ENCODE measurements at regions not wholly inside any gene's neighbourhood (a gene's known extent, or its start where the extent isn't known, plus 50 kb on each side); places are given as distances from the start of the nearest gene placed in this dataset.

DNA sequence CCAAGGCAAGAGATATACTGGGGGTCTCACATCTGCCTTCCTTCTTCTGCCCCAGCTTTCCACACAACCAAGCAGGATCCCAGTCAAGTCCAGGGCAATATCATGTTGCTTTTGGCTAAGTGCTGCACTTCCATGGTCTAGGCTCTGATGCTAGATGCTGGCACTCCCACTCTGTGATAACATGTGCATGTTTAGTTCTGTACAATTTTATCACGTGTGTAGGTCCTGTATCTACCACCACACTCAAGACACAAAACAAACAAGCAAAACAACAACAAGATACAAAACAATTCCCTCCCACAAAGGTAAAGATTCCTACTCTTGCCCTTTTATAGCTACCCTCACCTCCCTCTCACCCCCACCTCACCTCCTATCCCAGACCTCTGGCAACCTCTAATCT, 105.6 kb upstream of the HABP2 start:
- 42 to 45% methylated on average over 1 of the region's 1 CpG for WGBS, 2 donors
- peak in 1 of 4 donors; percentile 18 for ATAC-seq
- no peak overlapping the region for H3K4me3 ChIP-seq
- intact Hi-C loops (cut with DNase I) = no loop called here
- TF ChIP-seq, protein P1, sequence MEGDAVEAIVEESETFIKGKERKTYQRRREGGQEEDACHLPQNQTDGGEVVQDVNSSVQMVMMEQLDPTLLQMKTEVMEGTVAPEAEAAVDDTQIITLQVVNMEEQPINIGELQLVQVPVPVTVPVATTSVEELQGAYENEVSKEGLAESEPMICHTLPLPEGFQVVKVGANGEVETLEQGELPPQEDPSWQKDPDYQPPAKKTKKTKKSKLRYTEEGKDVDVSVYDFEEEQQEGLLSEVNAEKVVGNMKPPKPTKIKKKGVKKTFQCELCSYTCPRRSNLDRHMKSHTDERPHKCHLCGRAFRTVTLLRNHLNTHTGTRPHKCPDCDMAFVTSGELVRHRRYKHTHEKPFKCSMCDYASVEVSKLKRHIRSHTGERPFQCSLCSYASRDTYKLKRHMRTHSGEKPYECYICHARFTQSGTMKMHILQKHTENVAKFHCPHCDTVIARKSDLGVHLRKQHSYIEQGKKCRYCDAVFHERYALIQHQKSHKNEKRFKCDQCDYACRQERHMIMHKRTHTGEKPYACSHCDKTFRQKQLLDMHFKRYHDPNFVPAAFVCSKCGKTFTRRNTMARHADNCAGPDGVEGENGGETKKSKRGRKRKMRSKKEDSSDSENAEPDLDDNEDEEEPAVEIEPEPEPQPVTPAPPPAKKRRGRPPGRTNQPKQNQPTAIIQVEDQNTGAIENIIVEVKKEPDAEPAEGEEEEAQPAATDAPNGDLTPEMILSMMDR (IDR thresholded peaks at IDR 0.05) = no peak
- H3K9me3 ChIP-seq = no peaks in the 10 kb centered on the region
- no peak for FAIRE-seq
- DNase-seq = no peak
- no peaks in the 10 kb centered on the region for H3K27me3 ChIP-seq
- H3K36me3 ChIP-seq = no peaks in the 10 kb centered on the region
- no peak overlapping the region for H3K27ac ChIP-seq
- H3K4me1 ChIP-seq = peaks cover 0 to 13% (median 0%) of the 10 kb centered on the region in 3 donors

DNA sequence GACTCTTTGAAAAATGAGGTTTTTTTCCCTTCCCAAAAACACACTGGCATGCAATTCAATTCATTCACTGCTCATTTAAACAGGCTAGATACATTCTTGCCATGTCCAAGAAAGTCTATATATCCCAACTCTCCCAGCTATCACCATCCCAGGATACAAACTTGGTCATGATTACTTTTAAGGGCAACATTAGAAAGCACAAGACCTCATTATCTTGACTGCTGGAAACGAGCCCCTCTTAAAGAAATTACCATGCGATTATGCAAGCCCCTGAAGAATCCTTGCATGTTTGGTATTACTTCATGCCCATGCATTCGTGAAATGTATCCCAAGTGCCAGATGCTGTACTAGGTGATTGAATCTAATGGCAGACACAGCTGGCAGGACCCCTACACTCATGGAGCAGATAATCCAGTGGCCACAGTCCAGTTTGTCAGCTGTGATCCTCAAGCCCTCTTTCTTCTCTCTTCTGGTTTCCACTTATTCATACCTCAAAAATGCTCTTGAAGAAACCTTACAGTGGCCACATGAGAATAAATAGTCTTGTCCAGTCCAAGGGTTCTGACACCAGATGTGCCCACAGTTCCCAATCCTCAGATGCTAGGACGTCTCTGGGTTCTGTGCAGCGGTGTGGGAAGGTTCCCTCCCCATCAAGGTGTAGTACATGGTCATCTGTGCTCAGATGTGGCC, 103.7 kb upstream of the HABP2 start:
- TF ChIP-seq, protein P1 (IDR thresholded peaks at IDR 0.05) = no peak
- FAIRE-seq (no peak), ATAC-seq (no peak), DNase-seq (peak in 1 of 6 donors; percentile 3)
- Histone ChIP-seq H3K9me3 (no peaks in the 10 kb centered on the region), H3K4me1 (peaks cover 0 to 8% (median 0%) of the 10 kb centered on the region in 3 donors), H3K4me3 (no peak overlapping the region), H3K27me3 (no peaks in the 10 kb centered on the region), H3K27ac (no peak overlapping the region), H3K36me3 (no peaks in the 10 kb centered on the region)
- intact Hi-C loops (cut with DNase I) = no loop called here
- WGBS, 2 donors = 73 to 81% methylated on average over 5 of the region's 5 CpGs

DNA sequence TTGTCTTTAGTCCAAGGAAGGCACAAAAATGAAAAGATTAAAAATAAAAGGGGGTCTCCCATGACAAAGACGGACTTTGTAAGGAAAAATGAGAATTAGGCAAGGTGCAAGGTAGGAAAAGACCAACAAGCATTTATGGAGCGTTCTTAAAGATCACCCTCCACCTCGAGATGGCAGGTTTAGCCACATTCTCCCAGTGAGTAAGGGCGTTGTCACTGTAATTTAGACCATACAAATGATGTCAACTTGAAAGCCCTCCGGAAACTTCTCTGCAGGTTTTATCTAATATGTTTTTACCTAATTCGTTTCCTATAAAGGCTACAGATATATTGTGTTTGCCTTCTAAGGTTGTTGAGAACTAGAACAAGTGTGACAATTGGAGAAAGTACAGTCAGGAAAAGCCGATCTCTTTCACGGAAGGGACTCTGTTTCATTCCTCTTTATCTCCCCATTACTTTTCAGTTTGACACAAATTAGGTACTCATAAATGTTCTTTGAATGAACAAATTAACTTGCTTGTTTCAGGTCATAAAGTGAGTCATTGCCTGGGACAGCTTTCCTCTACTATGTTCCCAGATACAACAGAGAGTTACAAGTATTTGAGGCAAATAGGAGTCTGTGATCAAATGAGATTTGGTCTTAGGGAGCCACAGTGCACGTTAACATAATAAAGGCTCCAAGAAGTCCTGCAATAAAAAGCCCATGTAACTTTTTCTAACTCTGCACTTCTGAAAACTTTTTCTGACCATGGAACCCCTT, 102.6 kb upstream of the HABP2 start:
- ATAC-seq = peak in 1 of 4 donors; percentile 13
- Histone ChIP-seq H3K9me3 (no peaks in the 10 kb centered on the region), H3K4me1 (peaks cover 0 to 8% (median 0%) of the 10 kb centered on the region in 3 donors), H3K36me3 (no peaks in the 10 kb centered on the region), H3K27ac (no peak overlapping the region), H3K27me3 (no peaks in the 10 kb centered on the region), H3K4me3 (no peak overlapping the region)
- WGBS, 2 donors = 64 to 71% methylated on average over 9 of the region's 9 CpGs
- TF ChIP-seq, protein P1 (IDR thresholded peaks at IDR 0.05) = no peak
- intact Hi-C loops (cut with DNase I) = no loop called here
- no peak for FAIRE-seq
- peak in 1 of 6 donors; percentile 1 for DNase-seq

GRCh38 chr10:113450906-113451305, 101.9 kb upstream of the HABP2 start:
- H3K27ac ChIP-seq = no peak overlapping the region
- no peaks in the 10 kb centered on the region for H3K36me3 ChIP-seq
- FAIRE-seq (no peak), ATAC-seq (no peak), DNase-seq (no peak)
- no peak overlapping the region for H3K4me3 ChIP-seq
- no peaks in the 10 kb centered on the region for H3K9me3 ChIP-seq
- 87 to 97% methylated on average over 1 of the region's 1 CpG for WGBS, 2 donors
- intact Hi-C loops (cut with DNase I) = no loop called here
- TF ChIP-seq, protein P1 (IDR thresholded peaks at IDR 0.05) = no peak
- no peaks in the 10 kb centered on the region for H3K27me3 ChIP-seq
- H3K4me1 ChIP-seq = peaks cover 0 to 8% (median 0%) of the 10 kb centered on the region in 3 donors

Data from pancreas (tissue), 10 donors.